Prostate gland (tissue), 2 donors: ENCODE measurements at regions not wholly inside any gene's neighbourhood (a gene's known extent, or its start where the extent isn't known, plus 50 kb on each side); places are given as distances from the start of the nearest gene placed in this dataset.

ENCODE experiments used
- DNase-seq: peaks from one replicate; pipeline ENCODE4 v3.0.0-alpha.2; 2019; ENCODE audit warnings: low spot score
- H3K27ac ChIP-seq, 2 donors: fragments of 200-600 bp; sonication (generic); 2 replicates each; pipeline ENCODE4 v1.5.1; 2017 to 2019
- H3K27me3 ChIP-seq: fragments of 200-600 bp; sonication (generic); replicated peaks from 2 replicates; pipeline ENCODE4 v1.5.1; 2019; ENCODE audit not compliant: insufficient read depth
- H3K36me3 ChIP-seq, 2 donors: fragments of 200-600 bp; sonication (generic); 1 replicate in 1 of 2; 2 replicates in 1 of 2; pipeline versions ENCODE4 v1.5.1 to v1.8.1; 2017 to 2019
- H3K4me1 ChIP-seq: fragments of 200-600 bp; sonication (generic); replicated peaks from 2 replicates; pipeline ENCODE4 v1.5.1; 2019
- H3K4me3 ChIP-seq, 2 donors: fragments of 200-600 bp; sonication (generic); 2 replicates each; pipeline ENCODE4 v1.5.1; 2017 to 2019
- H3K9me3 ChIP-seq: fragments of 200-600 bp; sonication (generic); 2 replicates; pipeline ENCODE4 v1.5.1; 2017
- POLR2A ChIP-seq: fragments of 450-650 bp; IDR thresholded peaks from one replicate; pipeline ENCODE4 v1.6.1; 2016; ENCODE audit warnings: antibody characterized with exemption, mild to moderate bottlenecking
- POLR2AphosphoS5 ChIP-seq: sonication (generic); formaldehyde crosslinking; IDR thresholded peaks from one replicate; pipeline ENCODE4 v1.6.1; 2017; ENCODE audit warnings: antibody characterized with exemption
- WGBS: methylation state at CpG from one replicate; pipeline ENCODE4 v1.1.5; 2018; 5-methylcytosine and 5-hydroxymethylcytosine counted together
- intact Hi-C: fragments of 100-400 bp; cut with DNase I; formaldehyde crosslinking; loops from one replicate; pipeline ENCODE4 v1.14.2; 2022
- TF ChIP-seq, protein P1 (sequence below), 4 experiments: fragments of 200-600 bp in 2 of 4; fragments of 450-650 bp in 2 of 4; sonication (generic) in 2 of 4; IDR thresholded peaks; 1 replicate in 3 of 4; 2 replicates in 1 of 4; pipeline ENCODE4 v1.5.1; 2016 to 2019; ENCODE audit warnings: antibody characterized with exemption in 4 of 4, mild to moderate bottlenecking in 2 of 4, moderate library complexity in 2 of 4

DNA sequence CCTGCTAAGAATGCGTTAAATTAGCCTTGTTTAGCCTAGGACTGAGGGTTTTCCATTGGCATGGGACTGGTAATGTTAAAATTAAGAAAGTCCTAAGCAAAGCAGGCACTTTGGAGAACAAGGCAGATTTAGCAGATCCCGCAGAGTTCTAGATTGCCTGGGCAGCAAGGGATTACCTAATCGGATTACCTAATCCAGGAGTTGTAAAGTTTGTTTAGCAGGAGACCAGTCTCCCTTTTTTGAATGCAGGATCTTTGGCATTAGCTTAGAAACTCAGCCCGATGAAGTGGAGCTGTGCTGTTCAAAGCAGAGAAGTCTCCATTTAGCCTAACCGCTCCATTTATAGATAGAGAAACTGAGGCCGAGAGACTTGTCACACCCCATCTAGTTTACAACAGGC lies 206.0 kb downstream of the DMRT2 start:
- no peak for TF ChIP-seq POLR2AphosphoS5
- no peak for TF ChIP-seq POLR2A
- intact Hi-C loops: no loop called here
- no peaks in the 10 kb centered on the region for H3K4me1 ChIP-seq

DNA sequence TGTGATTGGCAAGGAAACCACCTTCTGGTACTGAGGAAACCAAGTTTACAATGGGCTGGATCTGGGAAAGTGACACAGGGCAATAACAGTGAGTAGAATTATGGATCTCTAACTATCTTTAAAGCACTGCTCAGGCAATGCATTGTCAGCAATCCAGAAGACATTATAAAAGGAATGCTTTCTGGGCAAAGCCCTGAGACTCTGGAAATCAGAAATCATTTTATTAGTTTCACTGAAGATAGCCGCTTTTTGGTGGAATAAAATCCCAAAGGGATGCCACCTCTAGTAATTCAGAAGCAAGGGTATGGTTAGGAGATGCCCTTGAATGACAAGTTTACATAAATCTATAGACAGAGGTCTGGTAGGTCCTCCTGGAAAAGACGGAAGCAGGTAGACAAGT lies 211.1 kb downstream of the DMRT2 start:
- Histone ChIP-seq H3K9me3 (no peaks in the 10 kb centered on the region), H3K36me3 (no peaks in the 10 kb centered on the region), H3K27me3 (no peaks in the 10 kb centered on the region), H3K27ac (no peak overlapping the region), H3K4me3 (no peak overlapping the region), H3K4me1 (no peaks in the 10 kb centered on the region)
- 56% methylated on average over 2 of the region's 2 CpGs for WGBS
- TF ChIP-seq POLR2A (no peak), POLR2AphosphoS5 (no peak)
- TF ChIP-seq, protein P1, sequence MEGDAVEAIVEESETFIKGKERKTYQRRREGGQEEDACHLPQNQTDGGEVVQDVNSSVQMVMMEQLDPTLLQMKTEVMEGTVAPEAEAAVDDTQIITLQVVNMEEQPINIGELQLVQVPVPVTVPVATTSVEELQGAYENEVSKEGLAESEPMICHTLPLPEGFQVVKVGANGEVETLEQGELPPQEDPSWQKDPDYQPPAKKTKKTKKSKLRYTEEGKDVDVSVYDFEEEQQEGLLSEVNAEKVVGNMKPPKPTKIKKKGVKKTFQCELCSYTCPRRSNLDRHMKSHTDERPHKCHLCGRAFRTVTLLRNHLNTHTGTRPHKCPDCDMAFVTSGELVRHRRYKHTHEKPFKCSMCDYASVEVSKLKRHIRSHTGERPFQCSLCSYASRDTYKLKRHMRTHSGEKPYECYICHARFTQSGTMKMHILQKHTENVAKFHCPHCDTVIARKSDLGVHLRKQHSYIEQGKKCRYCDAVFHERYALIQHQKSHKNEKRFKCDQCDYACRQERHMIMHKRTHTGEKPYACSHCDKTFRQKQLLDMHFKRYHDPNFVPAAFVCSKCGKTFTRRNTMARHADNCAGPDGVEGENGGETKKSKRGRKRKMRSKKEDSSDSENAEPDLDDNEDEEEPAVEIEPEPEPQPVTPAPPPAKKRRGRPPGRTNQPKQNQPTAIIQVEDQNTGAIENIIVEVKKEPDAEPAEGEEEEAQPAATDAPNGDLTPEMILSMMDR (IDR thresholded peaks at IDR 0.05): no peak
- no peak for DNase-seq
- intact Hi-C loops: no loop called here

More for the DNA sequence above, 206.0 kb downstream of the DMRT2 start:
- no peak overlapping the region for H3K27ac ChIP-seq
- H3K36me3 ChIP-seq: no peaks in the 10 kb centered on the region
- no peak overlapping the region for H3K4me3 ChIP-seq
- H3K27me3 ChIP-seq: no peaks in the 10 kb centered on the region
- no peaks in the 10 kb centered on the region for H3K9me3 ChIP-seq
- no peak for DNase-seq
- whole genome bisulfite sequencing: 95% methylated on average over 6 of the region's 6 CpGs

DNA sequence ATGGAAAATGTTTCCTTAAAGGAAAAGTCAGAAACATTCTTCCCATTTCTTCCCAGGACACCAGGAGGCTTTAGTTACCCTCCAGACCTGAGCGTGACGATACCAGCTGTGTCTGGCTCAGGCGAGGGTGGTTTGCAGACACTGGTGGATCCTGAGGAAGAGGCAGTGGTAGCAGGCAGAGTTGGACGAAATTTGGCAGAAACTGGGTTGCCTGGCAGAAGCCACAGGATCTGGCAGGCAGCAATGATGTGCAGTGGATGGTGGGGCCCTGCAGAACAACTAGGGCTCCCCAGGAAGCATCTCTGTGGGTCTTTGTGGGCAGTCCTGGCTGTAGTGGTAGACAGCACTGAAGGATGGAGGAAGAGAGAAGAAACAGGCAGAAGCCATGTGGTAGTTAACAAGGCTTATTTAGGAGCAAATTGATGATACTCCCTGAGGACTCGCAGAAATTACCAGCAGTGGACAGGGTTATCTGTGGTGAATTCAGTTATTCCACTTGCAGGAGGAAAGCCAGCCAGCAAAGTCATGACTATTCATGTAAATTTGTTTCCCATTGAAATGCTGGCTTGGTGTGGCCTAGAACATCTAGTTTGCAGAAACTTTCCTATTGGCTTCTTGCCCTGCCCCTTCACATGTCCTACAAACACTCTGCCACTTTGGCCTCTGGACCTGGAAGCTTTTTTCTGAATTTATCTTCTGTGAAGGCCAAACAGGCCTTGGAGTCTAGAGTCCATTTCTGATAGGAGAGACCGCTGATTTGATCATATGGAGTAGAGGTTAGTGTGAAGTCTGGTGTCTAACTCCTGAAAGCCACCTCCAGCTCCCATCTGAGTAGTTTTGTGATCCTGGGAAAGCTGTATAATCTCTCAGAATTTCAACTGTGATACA lies 212.0 kb downstream of the DMRT2 start:
- intact Hi-C loops: no loop called here
- H3K27ac ChIP-seq: no peak overlapping the region
- H3K4me3 ChIP-seq: no peak overlapping the region
- H3K9me3 ChIP-seq: no peaks in the 10 kb centered on the region
- no peaks in the 10 kb centered on the region for H3K36me3 ChIP-seq
- H3K4me1 ChIP-seq: no peaks in the 10 kb centered on the region
- DNase-seq: no peak
- 88% methylated on average over 6 of the region's 6 CpGs for WGBS
- TF ChIP-seq POLR2AphosphoS5: no peak
- TF ChIP-seq, protein P1 (IDR thresholded peaks at IDR 0.05): no peak
- no peak for TF ChIP-seq POLR2A
- H3K27me3 ChIP-seq: no peaks in the 10 kb centered on the region

DNA sequence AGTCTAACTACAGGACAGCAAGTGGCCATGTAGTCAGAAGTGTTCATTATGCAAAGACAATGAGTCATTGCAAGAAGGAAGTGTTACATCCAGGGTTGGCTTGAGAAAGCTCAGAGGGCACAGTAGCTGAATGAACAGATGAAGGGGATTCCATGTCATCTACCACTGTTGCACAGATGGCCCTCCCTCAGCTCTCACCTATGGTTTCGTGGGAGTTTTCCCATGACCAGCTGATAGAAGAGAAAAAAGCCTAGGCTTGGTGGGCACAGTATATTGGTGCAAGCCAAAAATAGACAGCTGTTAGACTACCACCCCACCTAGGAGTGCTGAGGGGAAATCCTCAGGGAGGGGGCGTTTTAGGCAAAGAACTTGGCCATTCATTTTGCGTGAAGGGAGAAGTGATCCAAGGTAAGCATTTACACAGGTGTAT lies 217.0 kb downstream of the DMRT2 start:
- DNase-seq: no peak
- H3K4me1 ChIP-seq: no peaks in the 10 kb centered on the region
- intact Hi-C loops: no loop called here
- TF ChIP-seq POLR2A (no peak), POLR2AphosphoS5 (no peak)
- TF ChIP-seq, protein P1 (IDR thresholded peaks at IDR 0.05): no peak
- no peak overlapping the region for H3K27ac ChIP-seq
- H3K9me3 ChIP-seq: no peaks in the 10 kb centered on the region
- H3K4me3 ChIP-seq: no peak overlapping the region
- H3K36me3 ChIP-seq: no peaks in the 10 kb centered on the region
- H3K27me3 ChIP-seq: no peaks in the 10 kb centered on the region
- 75% methylated on average over 3 of the region's 3 CpGs for WGBS

DNA sequence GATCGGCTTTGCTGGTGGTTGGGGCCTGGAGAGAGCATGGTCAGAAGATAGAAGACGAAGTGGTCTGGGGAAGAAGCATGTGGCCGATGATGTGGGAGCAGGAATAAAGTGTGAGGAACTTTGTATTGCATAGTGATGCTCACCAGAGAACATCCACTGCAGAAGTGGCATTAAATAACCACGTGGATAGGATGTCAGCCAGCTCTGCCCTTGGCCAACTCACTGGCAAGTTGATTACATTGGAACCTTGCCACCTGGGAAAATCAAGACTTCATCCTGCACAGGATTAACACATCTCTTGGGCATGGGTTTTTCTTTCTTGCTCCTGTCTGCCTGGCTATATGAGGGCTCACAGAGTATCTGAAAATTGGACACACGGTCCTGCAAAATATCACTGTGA lies 217.4 kb downstream of the DMRT2 start:
- no peaks in the 10 kb centered on the region for H3K36me3 ChIP-seq
- no peaks in the 10 kb centered on the region for H3K4me1 ChIP-seq
- peak; percentile 47 for DNase-seq
- H3K27ac ChIP-seq: no peak overlapping the region
- H3K4me3 ChIP-seq: no peak overlapping the region
- intact Hi-C loops: no loop called here
- no peaks in the 10 kb centered on the region for H3K9me3 ChIP-seq
- 67% methylated on average over 5 of the region's 5 CpGs for whole genome bisulfite sequencing
- TF ChIP-seq POLR2AphosphoS5 (peak; percentile 24), POLR2A (no peak)
- TF ChIP-seq, protein P1 (IDR thresholded peaks at IDR 0.05): no peak
- H3K27me3 ChIP-seq: no peaks in the 10 kb centered on the region
